Ishikawa (cell line): ENCODE measurements at regions not wholly inside any gene's neighbourhood (a gene's known extent, or its start where the extent isn't known, plus 50 kb on each side); places are given as distances from the start of the nearest gene placed in this dataset.
A peak's percentile ranks its signal among the peaks of the same experiment; 100 is the strongest.

Source experiments
- CEBPB ChIP-seq: IDR thresholded peaks from 2 replicates; pipeline ENCODE4 v1.6.1; 2012
- CREB1 ChIP-seq: IDR thresholded peaks from 2 replicates; pipeline ENCODE4 v1.6.1; 2012; ENCODE audit warnings: low read depth
- EGR1 ChIP-seq: IDR thresholded peaks from 2 replicates; pipeline ENCODE4 v1.6.1; 2012
- EP300 ChIP-seq: IDR thresholded peaks from 2 replicates; pipeline ENCODE4 v1.6.1; 2012; ENCODE audit warnings: borderline replicate concordance
- FOXM1 ChIP-seq: IDR thresholded peaks from 2 replicates; pipeline ENCODE4 v1.6.1; 2012; ENCODE audit warnings: low read depth, borderline replicate concordance
- NFIC ChIP-seq: IDR thresholded peaks from 2 replicates; pipeline ENCODE4 v1.6.1; 2012
- RAD21 ChIP-seq: IDR thresholded peaks from 2 replicates; pipeline ENCODE4 v1.6.1; 2012; ENCODE audit warnings: low read depth
- TAF1 ChIP-seq: IDR thresholded peaks from 2 replicates; pipeline ENCODE4 v1.6.1; 2012; ENCODE audit warnings: low read depth, mild to moderate bottlenecking
- TCF12 ChIP-seq: IDR thresholded peaks from 2 replicates; pipeline ENCODE4 v1.6.1; 2012; ENCODE audit warnings: low read depth
- TEAD4 ChIP-seq: IDR thresholded peaks from 2 replicates; pipeline ENCODE4 v1.6.1; 2012
- YY1 ChIP-seq: IDR thresholded peaks from 2 replicates; pipeline ENCODE4 v1.6.1; 2012; ENCODE audit warnings: low read depth
- ZBTB7A ChIP-seq: IDR thresholded peaks from 2 replicates; pipeline ENCODE4 v1.6.1; 2012; ENCODE audit warnings: low read depth
- TF ChIP-seq, protein P1 (sequence below): IDR thresholded peaks from 2 replicates; pipeline ENCODE4 v1.6.1; 2012
- TF ChIP-seq, protein P2 (sequence below): IDR thresholded peaks from 2 replicates; pipeline ENCODE4 v1.6.1; 2012; ENCODE audit warnings: low read depth, mild to moderate bottlenecking
- TF ChIP-seq, protein P3 (sequence below): IDR thresholded peaks from 2 replicates; pipeline ENCODE4 v1.6.1; 2012

DNA sequence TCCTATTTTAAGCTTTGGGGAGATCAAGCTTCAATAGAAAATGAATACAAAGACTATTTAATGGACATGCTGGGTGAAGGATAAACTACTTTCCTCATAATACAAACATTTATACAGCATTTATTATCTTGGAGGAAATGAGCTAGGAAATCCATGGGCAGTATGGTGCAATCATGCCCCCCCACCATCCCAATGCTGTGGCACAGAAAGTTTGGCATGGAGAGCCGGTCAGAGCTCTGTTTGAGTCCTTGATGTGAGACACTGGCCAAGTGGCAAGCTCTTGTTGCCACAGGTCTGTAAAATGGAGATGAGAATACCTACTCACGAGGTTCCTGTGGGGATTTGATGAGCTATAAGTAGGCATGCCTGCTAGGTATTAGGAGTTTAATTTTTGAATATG is 120.6 kb downstream of the MAB21L3 start:
- TF ChIP-seq, protein P1, sequence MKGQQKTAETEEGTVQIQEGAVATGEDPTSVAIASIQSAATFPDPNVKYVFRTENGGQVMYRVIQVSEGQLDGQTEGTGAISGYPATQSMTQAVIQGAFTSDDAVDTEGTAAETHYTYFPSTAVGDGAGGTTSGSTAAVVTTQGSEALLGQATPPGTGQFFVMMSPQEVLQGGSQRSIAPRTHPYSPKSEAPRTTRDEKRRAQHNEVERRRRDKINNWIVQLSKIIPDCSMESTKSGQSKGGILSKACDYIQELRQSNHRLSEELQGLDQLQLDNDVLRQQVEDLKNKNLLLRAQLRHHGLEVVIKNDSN = no peak
- TF ChIP-seq EP300 = no peak
- no peak for TF ChIP-seq ZBTB7A
- TF ChIP-seq TAF1 = no peak
- no peak for TF ChIP-seq EGR1
- no peak for TF ChIP-seq FOXM1
- TF ChIP-seq, protein P2, sequence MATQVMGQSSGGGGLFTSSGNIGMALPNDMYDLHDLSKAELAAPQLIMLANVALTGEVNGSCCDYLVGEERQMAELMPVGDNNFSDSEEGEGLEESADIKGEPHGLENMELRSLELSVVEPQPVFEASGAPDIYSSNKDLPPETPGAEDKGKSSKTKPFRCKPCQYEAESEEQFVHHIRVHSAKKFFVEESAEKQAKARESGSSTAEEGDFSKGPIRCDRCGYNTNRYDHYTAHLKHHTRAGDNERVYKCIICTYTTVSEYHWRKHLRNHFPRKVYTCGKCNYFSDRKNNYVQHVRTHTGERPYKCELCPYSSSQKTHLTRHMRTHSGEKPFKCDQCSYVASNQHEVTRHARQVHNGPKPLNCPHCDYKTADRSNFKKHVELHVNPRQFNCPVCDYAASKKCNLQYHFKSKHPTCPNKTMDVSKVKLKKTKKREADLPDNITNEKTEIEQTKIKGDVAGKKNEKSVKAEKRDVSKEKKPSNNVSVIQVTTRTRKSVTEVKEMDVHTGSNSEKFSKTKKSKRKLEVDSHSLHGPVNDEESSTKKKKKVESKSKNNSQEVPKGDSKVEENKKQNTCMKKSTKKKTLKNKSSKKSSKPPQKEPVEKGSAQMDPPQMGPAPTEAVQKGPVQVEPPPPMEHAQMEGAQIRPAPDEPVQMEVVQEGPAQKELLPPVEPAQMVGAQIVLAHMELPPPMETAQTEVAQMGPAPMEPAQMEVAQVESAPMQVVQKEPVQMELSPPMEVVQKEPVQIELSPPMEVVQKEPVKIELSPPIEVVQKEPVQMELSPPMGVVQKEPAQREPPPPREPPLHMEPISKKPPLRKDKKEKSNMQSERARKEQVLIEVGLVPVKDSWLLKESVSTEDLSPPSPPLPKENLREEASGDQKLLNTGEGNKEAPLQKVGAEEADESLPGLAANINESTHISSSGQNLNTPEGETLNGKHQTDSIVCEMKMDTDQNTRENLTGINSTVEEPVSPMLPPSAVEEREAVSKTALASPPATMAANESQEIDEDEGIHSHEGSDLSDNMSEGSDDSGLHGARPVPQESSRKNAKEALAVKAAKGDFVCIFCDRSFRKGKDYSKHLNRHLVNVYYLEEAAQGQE = no peak
- TF ChIP-seq RAD21 = no peak
- no peak for TF ChIP-seq TEAD4
- no peak for TF ChIP-seq NFIC
- TF ChIP-seq TCF12 = no peak
- TF ChIP-seq YY1 = no peak
- no peak for TF ChIP-seq CEBPB
- TF ChIP-seq, protein P3, sequence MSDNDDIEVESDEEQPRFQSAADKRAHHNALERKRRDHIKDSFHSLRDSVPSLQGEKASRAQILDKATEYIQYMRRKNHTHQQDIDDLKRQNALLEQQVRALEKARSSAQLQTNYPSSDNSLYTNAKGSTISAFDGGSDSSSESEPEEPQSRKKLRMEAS = no peak

DNA sequence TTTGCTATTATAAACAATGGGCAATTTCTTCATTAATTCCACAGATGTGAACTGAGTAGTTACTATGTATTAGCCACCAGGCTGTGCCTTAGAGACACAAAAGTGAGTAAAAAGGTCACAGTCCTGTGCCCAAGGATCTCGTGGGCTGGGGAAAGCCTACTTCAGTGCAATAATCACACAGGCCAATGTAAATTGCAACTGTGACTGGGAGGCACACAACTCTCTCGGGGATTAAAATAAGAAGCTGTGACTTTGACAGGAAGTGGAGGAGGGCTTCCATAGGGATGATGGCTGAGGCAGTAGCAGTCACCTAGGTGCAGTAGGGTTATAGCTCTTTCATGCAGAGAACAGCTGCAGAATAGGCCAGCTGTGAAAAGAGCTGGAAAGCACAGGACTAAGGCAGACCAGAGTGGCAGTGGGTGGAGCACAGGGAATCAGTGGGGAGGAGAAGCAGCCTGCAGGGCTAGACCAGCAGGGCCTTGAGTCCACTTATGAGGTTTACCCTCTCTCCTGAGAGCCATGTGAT is 121.9 kb downstream of the MAB21L3 start:
- TF ChIP-seq EGR1 (no peak), TCF12 (no peak), FOXM1 (no peak), RAD21 (peak; percentile 55), NFIC (no peak)
- TF ChIP-seq, protein P2 = no peak

DNA sequence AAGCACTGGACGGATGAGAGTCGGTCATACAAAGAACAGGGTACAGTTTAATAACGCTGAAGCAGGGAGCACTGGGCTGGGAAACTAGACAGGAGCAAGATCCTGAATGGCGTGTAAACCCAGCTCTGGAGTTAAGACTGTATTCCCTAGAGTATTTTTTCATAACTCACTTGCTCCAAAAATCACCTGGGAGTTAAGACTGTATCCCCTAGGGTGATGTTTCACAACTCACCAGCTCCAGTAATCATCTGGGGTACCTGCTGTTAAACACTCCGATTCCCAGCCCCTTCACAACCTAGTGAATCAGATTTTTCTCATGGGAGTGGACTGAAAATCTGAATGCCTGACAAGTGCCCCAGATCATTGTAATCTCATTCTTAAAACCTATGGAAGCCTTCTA is 123.2 kb downstream of the MAB21L3 start:
- TF ChIP-seq, protein P1 = no peak
- TF ChIP-seq CREB1 (no peak), EP300 (no peak), TCF12 (no peak), TEAD4 (no peak), TAF1 (no peak), ZBTB7A (no peak), FOXM1 (no peak), EGR1 (no peak), YY1 (no peak), CEBPB (no peak), RAD21 (no peak), NFIC (no peak)
- TF ChIP-seq, protein P2 = no peak
- TF ChIP-seq, protein P3 = no peak

DNA sequence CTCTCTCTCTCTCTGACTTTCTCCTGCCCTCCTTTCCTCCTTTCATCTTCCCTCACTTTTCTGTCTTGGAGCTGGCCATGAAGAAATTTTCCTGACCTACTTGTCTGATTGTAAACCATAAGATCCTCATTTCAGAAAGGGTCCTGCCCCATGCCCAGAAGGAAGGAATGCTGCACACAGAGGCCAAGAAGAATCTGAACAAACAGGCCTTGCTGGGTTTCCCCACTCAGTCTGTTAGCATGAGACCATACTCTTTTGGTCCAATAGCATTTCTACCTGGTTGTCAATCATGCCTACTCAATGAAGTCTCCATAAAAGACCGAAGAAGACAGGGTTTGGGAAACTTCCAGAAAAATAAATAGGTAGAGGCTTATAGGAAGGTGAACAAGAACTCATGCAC is 128.7 kb downstream of the MAB21L3 start:
- TF ChIP-seq ZBTB7A (no peak), EP300 (no peak)
- TF ChIP-seq, protein P3 = no peak

DNA sequence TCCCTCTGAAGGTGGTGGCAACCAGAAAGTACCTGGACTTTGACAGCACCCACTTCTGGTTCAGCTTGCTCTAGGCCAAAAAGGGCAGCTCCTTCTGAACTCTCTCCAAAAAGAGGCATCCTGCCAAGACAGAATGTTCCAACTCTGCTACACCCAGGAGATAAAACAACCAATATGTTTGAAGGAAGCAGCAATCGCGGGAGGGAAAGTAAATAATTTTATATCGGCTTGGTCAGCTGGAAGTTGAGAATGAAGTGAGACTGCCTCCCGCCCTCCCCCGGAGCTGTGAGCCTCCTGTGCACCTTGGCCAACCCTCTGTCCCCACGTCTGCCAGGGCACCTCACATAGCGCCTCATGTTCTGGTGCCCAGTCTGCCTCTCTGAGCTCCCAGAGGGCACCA is 130.3 kb upstream of the ATP1A1 start:
- TF ChIP-seq NFIC (no peak), TEAD4 (no peak)
